ENCODE measurements at regions not wholly inside any gene's neighbourhood (a gene's known extent, or its start where the extent isn't known, plus 50 kb on each side); places are given as distances from the start of the nearest gene placed in this dataset.

DNA sequence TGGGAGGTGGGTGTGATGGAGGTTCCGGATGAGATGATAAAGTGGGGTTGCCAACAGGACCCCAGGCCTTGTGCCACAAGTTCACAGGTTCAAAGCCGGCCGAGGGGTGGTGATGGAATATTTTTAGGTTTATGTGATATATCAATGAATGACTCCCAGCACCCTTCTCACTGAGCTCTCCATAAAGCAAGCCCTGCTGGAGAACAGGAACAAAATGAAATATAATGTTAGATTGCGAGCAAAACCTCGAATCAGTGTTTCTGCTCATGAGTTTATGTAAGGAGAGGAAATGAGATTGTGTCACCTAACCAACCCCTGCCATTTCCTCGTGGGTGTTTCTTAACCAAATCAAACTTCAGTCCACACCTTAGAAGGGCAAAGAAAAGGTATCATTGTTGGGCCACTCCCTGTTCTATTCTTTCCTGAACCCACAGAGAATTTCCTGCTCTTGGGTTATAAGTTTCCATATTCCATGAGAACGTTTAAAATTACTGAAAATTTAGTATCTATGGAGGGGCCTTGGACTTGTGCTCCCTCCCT is 192.2 kb upstream of the EXOC2 start:
- no peaks in the 10 kb centered on the region for H3K79me2 ChIP-seq (ENCODE audit: control insufficient read depth, insufficient read depth, low read length)
- BruUV-seq (replicated peaks), result no TSS peak
- in situ Hi-C loops (cut with MboI) (no loop called here), intact Hi-C loops (cut with micrococcal nuclease; ENCODE audit: unreplicated experiment) (no loop called here)
- RAD21 ChIA-PET (ENCODE audit: unreplicated experiment), result no interaction called here
- H3K4me3 ChIP-seq, result no peak overlapping the region
- DNase-seq (ENCODE audit: low read depth, low spot score), result no peak
- SMC1A ChIA-PET (ENCODE audit: uncharacterized antibody, unreplicated experiment), result no interaction called here
- H3K9ac ChIP-seq (ENCODE audit: control insufficient read depth, insufficient read depth, low read length), result no peak overlapping the region
- H2AFZ ChIP-seq (ENCODE audit: control insufficient read depth, low read depth, low read length), result no peak overlapping the region
- no peaks in the 10 kb centered on the region for H4K20me1 ChIP-seq (ENCODE audit: control insufficient read depth, insufficient read depth)
- H3K9me3 ChIP-seq (replicated peaks; ENCODE audit: control insufficient read depth, insufficient read depth, low read length), result no peaks in the 10 kb centered on the region; the same call in 2 of the 3 replicates
- no peaks in the 10 kb centered on the region for H3K4me1 ChIP-seq (ENCODE audit: control insufficient read depth, insufficient read depth, low read length)
- TF ChIP-seq CREM (IDR thresholded peaks at IDR 0.05; ENCODE audit: low read depth) (no peak), SIX5 (IDR thresholded peaks at IDR 0.05; ENCODE audit: low read depth, low read length, severe bottlenecking) (no peak), SUPT20H (IDR thresholded peaks at IDR 0.05; ENCODE audit: borderline replicate concordance, control insufficient read depth, low read depth, low read length) (no peak), ZNF384 (IDR thresholded peaks at IDR 0.05; ENCODE audit: borderline replicate concordance, low read depth, low read length) (no peak), PAX8 (IDR thresholded peaks at IDR 0.05) (no peak), ZSCAN29 (IDR thresholded peaks at IDR 0.05) (no peak), ZZZ3 (IDR thresholded peaks at IDR 0.05; ENCODE audit: control insufficient read depth, insufficient read length, low read depth) (no peak), ESRRA (IDR thresholded peaks at IDR 0.05; ENCODE audit: low read length) (no peak), CEBPB (IDR thresholded peaks at IDR 0.05; ENCODE audit: borderline replicate concordance in 1 of 2, low read depth in 2 of 2, low read length in 2 of 2) (no peak)
- TF ChIP-seq, protein P1, sequence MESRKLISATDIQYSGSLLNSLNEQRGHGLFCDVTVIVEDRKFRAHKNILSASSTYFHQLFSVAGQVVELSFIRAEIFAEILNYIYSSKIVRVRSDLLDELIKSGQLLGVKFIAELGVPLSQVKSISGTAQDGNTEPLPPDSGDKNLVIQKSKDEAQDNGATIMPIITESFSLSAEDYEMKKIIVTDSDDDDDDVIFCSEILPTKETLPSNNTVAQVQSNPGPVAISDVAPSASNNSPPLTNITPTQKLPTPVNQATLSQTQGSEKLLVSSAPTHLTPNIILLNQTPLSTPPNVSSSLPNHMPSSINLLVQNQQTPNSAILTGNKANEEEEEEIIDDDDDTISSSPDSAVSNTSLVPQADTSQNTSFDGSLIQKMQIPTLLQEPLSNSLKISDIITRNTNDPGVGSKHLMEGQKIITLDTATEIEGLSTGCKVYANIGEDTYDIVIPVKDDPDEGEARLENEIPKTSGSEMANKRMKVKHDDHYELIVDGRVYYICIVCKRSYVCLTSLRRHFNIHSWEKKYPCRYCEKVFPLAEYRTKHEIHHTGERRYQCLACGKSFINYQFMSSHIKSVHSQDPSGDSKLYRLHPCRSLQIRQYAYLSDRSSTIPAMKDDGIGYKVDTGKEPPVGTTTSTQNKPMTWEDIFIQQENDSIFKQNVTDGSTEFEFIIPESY (IDR thresholded peaks at IDR 0.05), result no peak
- no peak for ATAC-seq
- no peak overlapping the region for H3K27ac ChIP-seq (ENCODE audit: control insufficient read depth, insufficient read depth)
- peaks cover 0 to 2% of the 10 kb centered on the region in 2 experiments; a peak in 1 of 4 replicates for H3K27me3 ChIP-seq (replicated peaks in 1 of 2; ENCODE audit: control insufficient read depth in 2 of 2, insufficient read depth in 2 of 2, low read length in 1 of 2)
- no peak overlapping the region for H3K4me2 ChIP-seq (ENCODE audit: control insufficient read depth, insufficient read depth)
- POLR2A ChIA-PET, result no interaction called here
- 36% methylated on average over 7 of the region's 7 CpGs for WGBS (ENCODE audit: insufficient coverage, insufficient replicate concordance, low lambda C conversion rate, missing lambda C conversion rate)
- CTCF ChIA-PET, result no interaction called here
- H3K36me3 ChIP-seq (ENCODE audit: control insufficient read depth in 2 of 2, insufficient read depth in 2 of 2, low read length in 1 of 2), result no peaks in the 10 kb centered on the region
- no peak for FAIRE-seq

Measured in GM12878 (cell line).